ENCODE measurements at regions not wholly inside any gene's neighbourhood (a gene's known extent, or its start where the extent isn't known, plus 50 kb on each side); places are given as distances from the start of the nearest gene placed in this dataset.
"Not testable (repeated sequence)": the region's sequence is repeated elsewhere in the genome, so short reads cannot be mapped to it uniquely, and the experiment has no call there.

DNA sequence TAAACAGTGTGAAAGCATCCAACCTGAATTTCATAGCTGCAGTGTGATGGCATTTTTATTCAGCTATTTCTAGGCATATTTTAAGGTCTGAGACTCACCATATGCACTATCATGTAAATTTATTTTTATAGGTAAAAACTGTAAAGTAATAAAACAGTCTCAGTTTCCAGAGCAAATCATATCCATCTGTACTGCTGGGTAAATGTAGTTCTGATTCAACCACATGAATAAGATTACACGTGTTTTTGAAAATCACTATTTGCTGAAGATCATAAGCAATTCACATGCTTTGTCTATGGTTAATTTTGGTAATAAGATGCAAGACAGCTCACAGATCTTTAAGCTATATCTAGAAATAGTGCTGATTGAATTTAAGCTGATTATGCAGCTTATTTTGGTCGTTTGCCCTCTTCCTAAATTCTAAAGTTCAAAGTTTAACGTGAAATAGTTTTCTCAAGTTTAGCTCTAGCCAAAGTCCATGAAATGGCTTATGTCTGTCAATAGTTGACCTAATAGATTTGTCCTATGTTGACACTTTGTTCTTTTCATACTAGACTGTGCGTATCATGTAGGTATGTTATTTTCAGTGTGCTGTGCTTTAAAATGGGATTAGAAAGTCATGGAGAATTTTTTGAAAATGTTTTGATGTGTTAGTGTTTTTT lies 489.0 kb downstream of the USP25 start:
- no peak for DNase-seq (ENCODE audit: low spot score)

DNA sequence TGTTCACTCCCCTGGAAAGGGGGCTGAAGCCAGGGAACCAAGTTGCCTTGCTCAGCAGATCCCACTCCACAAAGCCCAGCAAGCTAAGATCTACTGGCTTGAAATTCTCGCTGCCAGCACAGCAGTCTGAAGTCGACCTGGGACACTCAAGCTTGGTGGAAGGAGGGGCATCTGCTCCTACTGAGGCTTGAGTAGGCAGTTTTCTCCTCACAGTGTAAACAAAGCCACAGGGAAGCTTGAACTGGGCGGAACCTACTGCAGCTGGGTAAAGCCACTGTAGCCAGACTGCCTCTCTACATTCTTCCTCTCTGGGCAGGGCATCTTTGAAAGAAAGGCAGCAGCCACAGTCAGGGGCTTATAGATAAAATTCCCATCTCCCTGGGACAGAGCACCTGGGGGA lies 495.0 kb downstream of the USP25 start:
- not testable (repeated sequence) for DNase-seq (ENCODE audit: low spot score)

DNA sequence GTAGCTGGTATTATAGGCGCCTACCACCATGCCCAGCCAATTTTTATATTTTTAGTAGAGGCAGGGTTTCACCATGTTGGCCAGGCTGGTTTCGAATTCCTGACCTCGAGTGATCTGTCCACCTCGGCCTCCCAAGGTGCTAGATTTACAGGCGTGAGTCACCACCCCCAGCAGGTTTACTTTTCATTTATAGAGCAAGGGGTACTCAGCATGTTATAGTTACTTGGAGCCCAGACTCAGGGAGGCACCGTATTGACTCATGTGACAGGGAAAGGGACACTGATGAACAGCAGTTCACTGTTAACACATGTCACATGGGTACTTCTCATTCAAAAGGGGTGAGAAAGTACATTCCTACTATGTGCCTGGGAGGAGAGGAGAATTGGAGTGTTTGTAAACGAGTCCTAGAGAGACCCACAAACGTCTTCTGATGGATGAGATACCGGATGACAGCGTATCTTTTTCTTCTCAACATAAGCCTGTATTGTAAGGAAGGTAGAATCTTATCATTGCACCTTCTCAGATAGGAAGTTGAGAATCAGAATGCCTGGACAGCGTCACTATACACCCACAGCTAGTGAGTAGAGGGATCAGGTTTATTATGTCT lies 510.0 kb downstream of the USP25 start:
- DNase-seq (ENCODE audit: low spot score), result no peak

DNA sequence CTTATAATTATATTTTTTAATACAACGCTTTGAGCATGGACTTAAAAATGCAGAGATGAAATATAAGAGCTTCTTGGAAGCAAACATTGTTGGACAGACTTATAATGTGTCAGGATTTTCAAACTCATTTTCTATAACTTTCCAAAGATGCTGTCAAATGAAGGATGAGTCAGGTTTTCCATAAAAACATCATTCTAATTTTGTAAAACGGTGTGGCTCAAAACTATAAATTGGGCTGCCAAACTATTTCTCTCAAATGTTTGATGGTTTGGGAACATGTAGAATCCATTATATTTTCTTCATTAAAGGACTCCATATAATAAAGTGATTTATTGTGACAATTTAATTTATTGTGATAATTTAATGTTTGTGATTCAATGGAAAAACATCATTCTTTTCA lies 511.2 kb downstream of the USP25 start:
- no peak for DNase-seq (ENCODE audit: low spot score)

DNA sequence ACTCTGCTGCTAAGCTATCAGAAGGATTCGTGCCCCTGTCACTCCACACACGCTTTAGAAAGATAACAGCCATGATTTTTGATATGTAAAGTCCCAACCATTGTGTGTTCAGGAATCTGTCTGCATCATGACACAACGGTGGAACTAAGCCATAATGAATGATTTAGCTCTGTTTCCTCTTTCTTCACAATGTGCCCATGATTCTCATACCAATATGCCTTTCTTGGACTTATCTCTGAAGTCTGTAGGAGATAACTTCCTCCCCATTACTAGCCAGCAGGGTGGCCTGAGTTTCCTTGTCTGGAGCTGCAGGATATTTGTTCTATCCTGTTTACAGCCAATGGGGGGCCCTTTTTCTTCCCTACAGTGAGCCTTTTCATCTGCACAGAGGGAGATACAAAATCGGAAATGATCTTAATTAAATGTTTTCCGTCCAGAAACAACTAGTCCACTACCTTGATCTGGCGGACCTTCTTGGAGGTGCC lies 511.7 kb downstream of the USP25 start:
- DNase-seq (ENCODE audit: low spot score), result no peak

DNA sequence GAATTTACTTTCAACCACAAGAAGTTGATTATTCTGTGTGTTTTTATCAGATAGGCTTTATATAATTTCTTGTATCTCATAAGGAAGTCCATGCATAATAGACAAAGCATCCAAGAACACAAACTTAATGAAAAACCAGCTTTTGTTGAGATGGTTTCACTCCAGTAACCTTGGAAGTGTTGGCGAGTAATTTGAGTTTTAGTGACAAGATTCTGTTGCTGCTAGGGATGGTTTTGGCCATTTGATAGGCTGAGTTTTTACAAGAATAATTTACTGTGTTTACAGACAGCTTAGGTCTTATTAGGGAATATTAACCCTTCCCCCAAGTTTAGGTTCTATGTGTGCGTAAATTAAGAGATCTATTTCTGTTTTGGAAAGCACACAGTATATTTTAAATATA lies 513.6 kb downstream of the USP25 start:
- DNase-seq (ENCODE audit: low spot score), result peak; percentile 10

DNA sequence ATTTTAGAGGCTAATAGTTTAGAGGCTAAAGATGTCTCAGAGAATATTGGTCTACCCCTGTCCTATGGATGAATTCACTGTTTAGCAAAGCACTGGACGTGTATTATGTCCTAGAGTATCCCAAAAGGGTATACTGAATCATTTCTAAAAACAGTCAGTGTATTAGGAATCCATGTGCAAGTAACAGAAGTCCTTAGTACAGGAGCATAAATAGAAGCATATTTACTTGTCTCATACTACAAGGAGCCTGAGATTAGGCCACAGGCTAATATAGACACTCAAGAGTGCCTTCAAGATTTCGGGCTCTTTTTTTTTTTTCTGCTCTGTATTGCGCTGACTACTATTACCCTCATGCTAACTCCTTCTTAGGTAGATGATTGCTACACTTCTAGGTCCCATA lies 518.9 kb downstream of the USP25 start:
- no peak for DNase-seq (ENCODE audit: low spot score)

DNA sequence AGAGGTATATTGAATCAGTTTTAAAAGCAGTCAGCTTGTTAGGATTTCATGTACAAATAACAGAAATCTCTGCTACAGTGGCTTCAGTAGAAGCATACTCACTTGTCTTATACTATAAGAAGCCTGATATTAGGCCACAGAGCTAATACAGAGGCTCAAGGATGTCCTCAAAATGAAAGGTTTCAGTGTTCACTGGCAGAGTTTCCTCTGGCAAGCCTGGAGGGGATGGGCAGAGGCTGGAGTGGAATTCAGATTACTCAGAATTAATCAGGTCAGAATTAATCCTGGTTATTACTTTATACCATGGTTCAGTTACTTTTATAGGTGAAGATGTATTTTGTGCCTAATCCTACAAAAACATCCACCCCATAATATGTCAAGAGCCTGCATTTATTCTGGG lies 520.5 kb downstream of the USP25 start:
- DNase-seq (ENCODE audit: low spot score), result no peak

DNA sequence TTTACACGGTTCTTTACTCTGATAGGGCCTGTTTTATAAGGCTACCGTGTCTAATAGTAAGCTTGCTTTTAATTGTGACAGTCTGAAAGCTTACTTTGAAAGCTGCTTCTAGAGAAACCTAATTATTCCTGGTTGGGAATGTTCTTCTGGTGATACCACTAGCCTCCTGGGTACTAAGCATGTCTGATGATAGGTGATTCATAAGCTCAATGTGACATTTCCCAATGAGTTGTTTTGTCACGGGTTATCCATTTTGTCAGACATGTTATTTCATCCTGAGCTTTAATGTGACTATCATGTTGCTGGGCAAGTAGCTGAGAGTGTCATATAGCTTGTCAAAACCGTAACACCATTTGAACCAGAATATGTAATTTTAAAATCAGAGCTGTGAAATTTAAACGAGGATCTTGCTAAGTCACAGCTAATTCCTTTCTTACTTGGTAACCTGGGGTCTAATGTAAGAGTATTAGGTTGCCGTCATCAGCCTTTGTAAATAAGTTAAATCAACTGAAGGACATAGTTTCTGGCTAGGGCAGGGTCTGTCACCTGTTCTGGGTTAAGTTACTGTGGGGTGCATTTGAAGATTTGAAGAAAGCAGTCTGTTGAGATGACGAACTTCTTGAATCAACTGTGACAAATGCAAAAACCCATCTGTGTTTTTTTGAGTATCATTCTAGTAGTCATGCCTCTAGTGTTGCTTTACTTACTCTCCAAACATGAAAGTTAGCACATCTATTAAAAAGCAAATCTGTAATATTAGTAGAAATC lies 529.2 kb downstream of the USP25 start:
- DNase-seq (ENCODE audit: low spot score), result no peak

DNA sequence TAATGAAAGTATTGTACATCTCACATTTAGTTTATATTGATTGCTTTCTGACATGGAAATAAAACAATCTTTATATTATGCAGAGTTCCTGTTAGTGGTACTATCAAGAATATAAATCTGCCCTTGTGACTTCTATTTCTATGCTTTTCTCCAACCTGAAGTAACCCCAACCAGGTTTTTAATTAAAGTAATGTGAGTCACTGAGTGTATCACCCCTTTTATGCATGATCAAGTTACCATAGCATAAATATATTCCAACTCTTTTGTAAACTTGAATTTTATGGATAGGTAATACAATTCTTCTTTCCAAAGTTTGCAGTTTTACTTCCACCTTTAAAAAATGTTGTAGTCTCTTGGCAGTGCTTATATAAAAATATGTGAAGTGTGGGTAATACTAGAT lies 532.3 kb downstream of the USP25 start:
- no peak for DNase-seq (ENCODE audit: low spot score)

DNA sequence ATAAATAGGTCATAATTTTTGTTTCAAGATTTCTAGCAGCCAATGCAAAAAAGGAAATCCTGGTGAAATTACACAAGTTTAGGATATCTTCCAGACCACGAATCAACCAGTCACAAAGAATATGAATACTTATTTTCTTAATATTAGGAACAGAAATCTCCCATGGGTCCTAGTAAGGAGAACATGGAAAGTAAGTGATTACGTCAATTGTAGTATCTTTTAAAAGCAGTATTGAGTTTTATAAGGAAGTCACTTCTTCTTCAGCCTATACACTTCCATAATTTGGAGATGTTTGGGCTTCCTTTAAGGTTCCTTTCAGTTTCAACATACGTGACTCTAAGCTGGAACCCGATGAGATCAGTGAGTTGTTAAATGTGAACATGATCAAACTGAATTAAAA lies 534.5 kb downstream of the USP25 start:
- no peak for DNase-seq (ENCODE audit: low spot score)

DNA sequence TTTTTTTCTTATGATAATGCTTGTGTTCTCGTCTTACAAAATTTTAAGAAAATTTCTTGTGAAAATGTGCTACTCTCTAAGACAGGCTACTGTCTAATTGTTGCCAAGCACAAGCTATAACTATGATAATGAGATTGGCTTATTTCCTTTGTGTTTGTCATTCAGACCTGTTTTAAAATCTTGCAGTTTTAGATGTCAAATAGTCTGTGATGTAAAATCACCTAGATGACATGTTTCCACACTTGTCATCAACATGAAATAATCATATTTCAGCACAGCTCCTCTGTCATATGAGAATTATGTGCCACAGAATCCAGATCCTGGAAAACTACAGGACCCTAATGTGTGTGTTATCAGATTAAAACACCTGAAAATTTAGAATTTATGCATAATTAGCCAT lies 539.7 kb downstream of the USP25 start:
- no peak for DNase-seq (ENCODE audit: low spot score)

DNA sequence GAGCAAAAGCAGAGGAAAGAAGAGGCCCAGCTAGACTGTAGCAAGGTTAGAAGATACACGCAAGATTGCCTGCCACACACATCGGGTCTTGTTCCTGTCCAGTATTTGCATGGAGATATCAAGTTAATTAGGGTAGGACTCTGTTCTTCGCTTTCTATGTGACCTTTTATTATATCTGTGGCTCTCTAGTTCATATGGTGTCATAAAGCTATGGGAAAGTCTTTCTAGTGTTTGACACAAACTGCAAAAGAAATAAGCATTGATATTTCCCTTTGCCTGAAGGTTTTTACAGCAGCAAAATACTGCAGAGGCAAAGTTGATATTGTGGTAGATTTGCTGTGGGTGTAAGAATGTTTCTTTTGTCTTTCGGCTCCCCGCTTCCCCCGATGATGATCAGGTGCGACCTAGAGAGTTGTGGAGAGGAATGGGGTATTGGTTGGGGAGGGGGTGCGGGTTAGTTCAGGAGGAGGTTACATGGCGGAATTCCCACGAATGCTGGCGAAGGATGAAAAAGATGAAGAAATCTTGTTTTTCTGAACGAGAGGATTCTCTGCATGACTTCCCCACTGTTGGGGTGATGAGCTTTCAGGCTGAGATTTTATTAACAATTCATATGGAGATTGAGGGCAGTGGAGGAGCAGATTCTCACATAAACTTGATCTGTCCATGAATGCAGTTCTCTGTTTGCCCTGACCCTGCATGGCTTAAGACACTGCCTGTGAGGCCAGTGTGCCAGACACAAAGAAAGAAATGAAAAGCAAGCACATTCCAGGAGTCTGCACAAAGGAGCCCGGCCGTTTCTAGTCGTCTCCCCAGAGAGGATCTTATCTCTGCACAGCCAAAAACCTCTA lies 550.2 kb downstream of the USP25 start:
- DNase-seq (ENCODE audit: low spot score), result peak; percentile 85

DNA sequence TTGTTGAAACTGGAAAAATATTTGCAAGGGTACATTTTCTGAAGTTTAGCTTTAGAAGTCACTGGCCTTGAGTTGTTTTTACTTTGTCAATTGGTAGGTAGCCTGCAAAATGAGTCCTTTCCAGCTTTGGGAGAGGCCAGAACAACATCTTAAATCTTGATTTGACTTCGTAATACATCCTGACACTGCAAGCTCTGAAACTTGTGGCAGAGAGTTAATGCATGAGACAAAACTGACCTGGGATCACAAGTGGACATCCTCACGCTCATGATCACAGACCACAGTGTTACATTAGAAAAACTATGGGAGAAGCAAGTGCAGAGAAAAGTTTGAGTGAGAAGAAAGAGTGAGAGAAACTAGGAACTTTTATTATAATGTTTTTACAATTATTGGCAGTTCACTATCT lies 550.9 kb downstream of the USP25 start:
- DNase-seq (ENCODE audit: low spot score), result peak; percentile 30

DNA sequence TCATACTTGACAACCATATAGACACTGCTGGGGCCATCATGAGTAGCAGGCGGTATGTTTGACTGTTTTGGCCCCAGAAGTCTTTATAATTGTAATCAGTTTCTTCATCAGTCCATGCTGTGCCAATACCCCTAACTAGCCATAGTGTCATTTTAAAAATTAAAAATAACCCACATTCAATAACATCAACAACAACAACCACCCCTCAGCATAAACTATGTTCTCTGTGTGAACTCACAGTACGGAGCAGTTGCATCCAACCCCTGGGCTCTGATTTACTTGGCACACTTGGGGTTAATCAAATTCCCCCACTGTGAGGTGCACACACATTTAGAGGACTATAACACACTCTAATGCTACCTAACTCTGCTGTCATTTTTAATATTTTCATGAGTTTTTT lies 553.7 kb downstream of the USP25 start:
- no peak for DNase-seq (ENCODE audit: low spot score)

DNA sequence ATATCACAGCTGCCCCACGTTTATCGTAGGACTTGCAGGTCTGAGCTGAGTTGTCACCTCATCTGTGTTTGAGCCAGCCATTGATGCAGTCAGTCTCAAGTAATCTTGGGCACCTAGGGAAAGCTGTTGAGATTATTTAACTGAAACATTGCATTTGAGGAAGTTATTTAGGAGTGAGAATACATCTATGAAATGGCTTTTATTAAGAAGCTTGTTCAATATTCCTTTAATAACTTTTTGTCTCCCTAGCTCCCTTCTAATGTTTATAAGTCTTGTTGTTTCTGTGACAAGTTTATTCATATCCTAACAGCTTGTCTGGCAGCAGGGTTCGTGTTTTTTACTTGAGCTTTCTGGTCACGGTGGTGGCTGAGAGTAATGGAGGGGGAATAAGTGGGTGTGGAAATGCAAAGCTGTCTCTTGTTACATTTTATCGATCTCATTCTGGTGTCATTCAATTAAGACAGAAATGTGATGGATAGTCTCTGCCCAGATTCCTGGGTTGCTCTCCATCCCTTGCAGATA lies 555.9 kb downstream of the USP25 start:
- peak; percentile 58 for DNase-seq (ENCODE audit: low spot score)

DNA sequence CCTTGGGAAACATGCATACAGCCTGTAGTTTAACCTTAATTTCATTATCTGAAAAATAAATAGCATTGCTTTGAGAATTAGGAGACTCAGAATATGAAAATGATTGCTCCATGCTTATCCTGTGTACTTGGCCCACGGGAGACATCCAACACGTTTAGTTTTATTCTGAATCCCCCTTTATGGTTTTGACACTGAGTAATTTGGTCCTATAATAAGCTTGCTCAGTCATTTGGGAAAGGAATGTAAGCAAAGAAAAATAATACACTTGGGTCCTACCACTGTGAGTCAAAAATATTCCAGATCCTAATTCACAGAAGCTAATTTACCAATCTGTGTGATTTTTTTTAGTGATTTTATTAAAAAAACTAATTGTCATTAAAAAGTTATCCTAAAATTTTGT lies 557.3 kb downstream of the USP25 start:
- no peak for DNase-seq (ENCODE audit: low spot score)

DNA sequence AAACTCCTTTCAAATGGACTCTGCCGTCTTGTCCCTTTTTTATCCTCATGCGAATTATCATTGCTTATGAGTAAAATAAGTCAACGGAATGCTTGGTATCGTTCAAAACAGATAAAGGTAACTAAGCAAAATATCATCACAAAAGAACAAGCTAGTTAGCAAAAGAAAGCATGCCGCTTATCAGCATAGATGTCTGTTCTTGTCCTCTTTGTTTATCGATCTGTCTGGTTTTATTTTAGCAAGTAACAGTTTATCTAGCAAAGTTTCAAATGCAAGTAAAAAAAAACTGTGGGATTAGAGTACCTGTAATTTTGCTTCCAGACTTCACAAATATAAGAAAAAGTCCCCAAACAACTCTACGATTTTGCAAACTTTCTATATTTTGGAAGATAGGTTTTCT lies 561.5 kb downstream of the USP25 start:
- DNase-seq (ENCODE audit: low spot score), result no peak

DNA sequence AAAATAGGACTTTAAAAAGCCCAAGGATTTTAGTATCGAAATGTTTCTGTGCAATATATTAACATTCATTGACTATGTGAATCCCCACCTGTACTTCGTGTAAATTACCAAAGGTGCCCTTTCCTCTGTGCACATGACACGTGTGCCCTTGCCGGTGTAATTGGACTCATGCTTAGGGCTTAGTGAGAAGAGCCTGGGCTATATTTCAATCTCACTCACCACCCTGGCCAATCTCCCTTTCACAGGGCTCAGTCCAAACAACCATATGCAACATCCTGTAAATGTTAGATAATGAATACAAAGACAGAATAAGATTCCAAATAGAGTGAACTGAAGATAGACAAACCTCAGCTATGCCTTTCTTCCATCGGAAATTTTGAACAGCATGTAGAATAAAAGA lies 564.3 kb downstream of the USP25 start:
- DNase-seq (ENCODE audit: low spot score), result no peak

DNA sequence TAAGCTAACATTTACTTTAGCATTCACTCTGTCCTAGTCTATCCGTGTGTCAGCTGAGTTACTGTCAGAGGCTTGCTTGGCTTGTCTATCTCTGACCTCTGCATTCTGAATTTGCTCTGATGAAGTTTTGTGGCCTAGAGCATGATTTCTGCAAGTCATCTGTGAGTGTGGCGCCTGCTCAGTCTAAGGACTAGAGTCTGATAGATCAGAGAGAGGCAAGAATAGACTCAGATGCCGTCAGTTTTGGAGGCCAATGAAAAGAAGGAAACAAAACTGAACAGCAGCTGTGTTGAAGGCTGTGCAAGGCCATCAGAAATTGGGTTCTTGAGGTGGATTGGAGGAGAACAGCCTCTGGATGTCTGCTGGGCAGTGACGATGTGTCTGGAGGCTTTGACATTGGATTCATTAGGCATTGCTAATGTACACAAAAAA lies 573.1 kb downstream of the USP25 start:
- DNase-seq (ENCODE audit: low spot score), result peak; percentile 73

DNA sequence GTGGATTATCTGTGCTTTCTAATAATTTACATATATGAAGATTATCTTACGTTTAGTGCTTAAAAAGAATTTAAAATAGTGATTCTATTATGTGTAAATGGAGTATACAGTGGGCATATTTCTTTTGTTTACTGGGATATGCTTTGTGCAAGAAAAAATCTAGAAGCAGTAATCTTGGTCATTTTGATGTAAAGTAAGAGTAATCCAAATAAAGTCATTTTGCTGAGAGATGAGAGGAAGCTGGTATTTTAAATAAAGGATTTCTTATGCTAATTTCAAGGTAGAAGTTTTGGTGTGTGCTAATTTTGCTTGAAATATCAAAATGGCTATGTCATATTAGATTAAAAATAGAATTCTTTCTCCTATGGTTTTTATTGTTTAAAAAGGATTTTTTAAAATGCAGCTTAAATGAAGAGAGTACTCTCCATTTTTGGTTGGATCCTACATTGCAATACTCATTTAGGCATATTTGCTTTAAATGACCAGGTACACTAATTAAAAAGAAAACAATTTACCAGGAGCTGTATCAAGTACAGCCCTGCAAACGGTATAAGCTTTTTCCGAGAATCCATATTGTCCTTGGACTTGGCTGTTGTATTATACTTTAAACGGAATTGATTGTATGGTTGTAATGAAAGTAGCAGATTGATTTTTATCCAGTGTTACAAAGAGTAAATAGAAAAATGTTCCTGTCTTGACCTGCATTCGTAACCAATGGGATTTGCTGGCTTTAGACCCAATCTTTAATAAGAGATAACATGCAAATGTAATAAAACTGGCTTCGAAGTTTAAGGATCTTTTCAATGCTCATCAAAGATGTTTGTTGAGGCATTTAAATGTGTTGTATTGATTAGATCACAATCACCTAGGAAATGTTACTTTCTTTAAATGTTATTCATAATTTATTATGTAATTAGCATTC lies 574.7 kb downstream of the USP25 start:
- DNase-seq (ENCODE audit: low spot score), result no peak

Measured in Ammon's horn (tissue), 1 donor.